GM23338 (cell line): ENCODE measurements at regions not wholly inside any gene's neighbourhood (a gene's known extent, or its start where the extent isn't known, plus 50 kb on each side); places are given as distances from the start of the nearest gene placed in this dataset.

ENCODE experiments used
- ATAC-seq: fragments of 200-7000 bp; cut with Tn5 transposase; 3 replicates; pipeline ENCODE4 v1.9.1; 2020
- DNase-seq: peaks from one replicate; pipeline ENCODE4 v3.0.0-alpha.2; 2015; ENCODE audit warnings: low spot score
- H2AFZ ChIP-seq: fragments of 200-600 bp; sonication (generic); 2 replicates; pipeline ENCODE4 v1.8.0; 2016; ENCODE audit warnings: antibody characterized with exemption, mild to moderate bottlenecking, moderate library complexity
- H3F3A ChIP-seq: fragments of 200-600 bp; sonication (generic); replicated peaks from 2 replicates; pipeline ENCODE4 v1.8.0; 2017; ENCODE audit warnings: antibody characterized with exemption, mixed run types, low read depth
- H3K27ac ChIP-seq: fragments of 200-600 bp; sonication (generic); 2 replicates; pipeline ENCODE4 v1.6.1; 2016; ENCODE audit warnings: low read depth
- H3K27me3 ChIP-seq: fragments of 200-600 bp; sonication (generic); 2 replicates; pipeline ENCODE4 v1.8.0; 2016; ENCODE audit warnings: mild to moderate bottlenecking, mixed run types, moderate library complexity; ENCODE audit not compliant: insufficient read depth
- H3K36me3 ChIP-seq: fragments of 200-600 bp; sonication (generic); 2 replicates; pipeline ENCODE4 v1.8.0; 2016; ENCODE audit warnings: mild to moderate bottlenecking; ENCODE audit not compliant: insufficient read depth
- H3K4me1 ChIP-seq: fragments of 200-600 bp; sonication (generic); 2 replicates; pipeline ENCODE4 v1.8.0; 2016; ENCODE audit warnings: mild to moderate bottlenecking, moderate library complexity; ENCODE audit not compliant: insufficient read depth
- H3K4me2 ChIP-seq: fragments of 200-600 bp; sonication (generic); 2 replicates; pipeline ENCODE4 v1.7.1; 2017; ENCODE audit warnings: mixed run types
- H3K4me3 ChIP-seq: fragments of 200-600 bp; sonication (generic); 2 replicates; pipeline ENCODE4 v1.6.1; 2016; ENCODE audit warnings: mixed run types
- H3K79me2 ChIP-seq: fragments of 200-600 bp; sonication (generic); replicated peaks from 2 replicates; pipeline ENCODE4 v1.8.0; 2017; ENCODE audit warnings: mild to moderate bottlenecking; ENCODE audit not compliant: insufficient read depth
- H3K9me2 ChIP-seq: fragments of 200-600 bp; sonication (generic); 2 replicates; pipeline ENCODE4 v1.8.0; 2017; ENCODE audit not compliant: insufficient read depth
- H4K20me1 ChIP-seq: fragments of 200-600 bp; sonication (generic); replicated peaks from 2 replicates; pipeline ENCODE4 v1.8.0; 2017; ENCODE audit warnings: mild to moderate bottlenecking; ENCODE audit not compliant: insufficient read depth
- H3K27ac Mint-ChIP-seq: 2 replicates; pipeline ENCODE4 v1.8.0; 2020; ENCODE audit warnings: inconsistent platforms, mild to moderate bottlenecking, moderate library complexity, mixed read lengths
- H3K27me3 Mint-ChIP-seq: 3 replicates; pipeline ENCODE4 v1.8.0; 2022; ENCODE audit warnings: low read depth, mild to moderate bottlenecking, moderate library complexity, mixed read lengths, inconsistent platforms; ENCODE audit not compliant: insufficient read depth, poor library complexity
- H3K36me3 Mint-ChIP-seq: 3 replicates; pipeline ENCODE4 v1.8.0; 2021; ENCODE audit warnings: low read depth, mild to moderate bottlenecking, inconsistent platforms, moderate library complexity, mixed read lengths
- H3K4me1 Mint-ChIP-seq: 3 replicates; pipeline ENCODE4 v1.8.0; 2020; ENCODE audit warnings: mild to moderate bottlenecking, inconsistent platforms, mixed read lengths
- H3K4me3 Mint-ChIP-seq: 3 replicates; pipeline ENCODE4 v1.8.0; 2021; ENCODE audit warnings: moderate library complexity, mild to moderate bottlenecking, inconsistent platforms, mixed read lengths
- H3K9me3 Mint-ChIP-seq: 3 replicates; pipeline ENCODE4 v1.8.0; 2020; ENCODE audit warnings: moderate library complexity, mild to moderate bottlenecking, inconsistent platforms, mixed read lengths
- CTCF ChIP-seq, 2 experiments: fragments of 200-600 bp in 1 of 2; sonication (generic) in 1 of 2; conservative IDR thresholded peaks; 2 replicates each; pipeline versions ENCODE4 v1.5.1 to v1.6.1; 2016 to 2017; ENCODE audit warnings: antibody characterized with exemption in 2 of 2, low read depth in 2 of 2, mild to moderate bottlenecking in 2 of 2, moderate library complexity in 1 of 2
- ETS1 ChIP-seq: IDR thresholded peaks from 2 replicates; pipeline ENCODE4 v1.6.1; 2016; ENCODE audit warnings: antibody characterized with exemption
- EZH2 ChIP-seq: fragments of 200-600 bp; sonication (generic); IDR thresholded peaks from one replicate; pipeline ENCODE4 v1.8.0; 2017; ENCODE audit warnings: antibody characterized with exemption, mild to moderate bottlenecking, low read depth; ENCODE audit not compliant: unreplicated experiment
- NANOG ChIP-seq: IDR thresholded peaks from 2 replicates; pipeline ENCODE4 v1.6.1; 2016; ENCODE audit warnings: antibody characterized with exemption, borderline replicate concordance
- REST ChIP-seq: IDR thresholded peaks from one replicate; pipeline ENCODE4 v1.6.1; 2018; ENCODE audit warnings: antibody characterized with exemption; ENCODE audit not compliant: unreplicated experiment
- STAT1 ChIP-seq: IDR thresholded peaks from one replicate; pipeline ENCODE4 v1.6.1; 2016; ENCODE audit warnings: antibody characterized with exemption; ENCODE audit not compliant: unreplicated experiment
- ZNF114 ChIP-seq: fragments of 250-450 bp; sonication (Bioruptor Pico); IDR thresholded peaks from 2 replicates; pipeline ENCODE4 v1.5.0; 2020; ENCODE audit warnings: mild to moderate bottlenecking, moderate library complexity
- ZNF462 ChIP-seq: fragments of 250-450 bp; sonication (Bioruptor Pico); IDR thresholded peaks from 2 replicates; pipeline ENCODE4 v1.5.0; 2020; ENCODE audit warnings: mild to moderate bottlenecking, moderate library complexity

- TF ChIP-seq REST (no peak), NANOG (no peak), CTCF (conservative IDR thresholded peaks at IDR 0.05; ENCODE audit: low read depth in 2 of 2) (no peak), ETS1 (no peak), STAT1 (no peak)
Observed at GRCh38 chr12:38985961-38986360, 80.6 kb upstream of the CPNE8 start (continued).

GRCh38 chr12:38984388-38984787 is 79.0 kb upstream of the CPNE8 start:
- no peak for DNase-seq
- H3F3A ChIP-seq: no peaks in the 10 kb centered on the region
- Mint-ChIP-seq H3K9me3 (peaks cover 34% of the 10 kb centered on the region), H3K36me3 (peaks cover 17% of the 10 kb centered on the region), H3K4me1 (peaks cover 4% of the 10 kb centered on the region; the same call in 1 of the 3 replicates), H3K27me3 (no peaks in the 10 kb centered on the region), H3K4me3 (no peak overlapping the region), H3K27ac (no peak overlapping the region)
- H4K20me1 ChIP-seq: no peaks in the 10 kb centered on the region
- H3K27ac ChIP-seq: no peak overlapping the region
- no peaks in the 10 kb centered on the region for H3K27me3 ChIP-seq
- no peak overlapping the region for H3K4me2 ChIP-seq
- no peaks in the 10 kb centered on the region for H3K4me1 ChIP-seq
- no peak overlapping the region for H2AFZ ChIP-seq
- H3K79me2 ChIP-seq: no peaks in the 10 kb centered on the region
- H3K9me2 ChIP-seq: no peaks in the 10 kb centered on the region
- ATAC-seq: no peak
- H3K4me3 ChIP-seq: no peak overlapping the region
- peaks cover 6% of the 10 kb centered on the region; the same call in 1 of the 2 replicates for H3K36me3 ChIP-seq
- no peak for TF ChIP-seq CTCF (conservative IDR thresholded peaks at IDR 0.05; ENCODE audit: low read depth in 2 of 2)
- TF ChIP-seq NANOG: no peak
- no peak for TF ChIP-seq EZH2
- TF ChIP-seq STAT1: no peak
- TF ChIP-seq ZNF462 (CRISPR knock-in tag): no peak
- no peak for TF ChIP-seq ZNF114 (CRISPR knock-in tag)
- TF ChIP-seq ETS1: no peak
